DND-41 (cell line): ENCODE measurements at regions not wholly inside any gene's neighbourhood (a gene's known extent, or its start where the extent isn't known, plus 50 kb on each side); places are given as distances from the start of the nearest gene placed in this dataset.

Experiments
- ATAC-seq: fragments of 200-7000 bp; cut with Tn5 transposase; 3 replicates; pipeline ENCODE4 v1.9.1; 2021; ENCODE audit warnings: low read depth; ENCODE audit not compliant: insufficient read depth
- DNase-seq: peaks from one replicate; pipeline ENCODE4 v3.0.0-alpha.2; 2020
- H2AFZ ChIP-seq: 2 replicates; pipeline ENCODE4 v1.6.0; 2012; ENCODE audit warnings: low read depth, low read length
- H3K27ac ChIP-seq: 2 replicates; pipeline ENCODE4 v1.5.1; 2012; ENCODE audit warnings: low read length, inconsistent platforms
- H3K27me3 ChIP-seq: fragments of 200-600 bp; sonication (generic); 2 replicates; pipeline ENCODE4 v1.6.0; 2012; ENCODE audit warnings: low read length, mild to moderate bottlenecking, inconsistent platforms; ENCODE audit not compliant: insufficient read depth, poor library complexity
- H3K36me3 ChIP-seq: 2 replicates; pipeline ENCODE4 v1.5.1; 2012; ENCODE audit warnings: low read length, inconsistent platforms; ENCODE audit not compliant: insufficient read depth
- H3K4me1 ChIP-seq: 2 replicates; pipeline ENCODE4 v1.5.1; 2012; ENCODE audit warnings: mild to moderate bottlenecking, low read length; ENCODE audit not compliant: insufficient read depth
- H3K4me2 ChIP-seq: 2 replicates; pipeline ENCODE4 v1.6.0; 2012; ENCODE audit warnings: mild to moderate bottlenecking, moderate library complexity, low read length, inconsistent platforms; ENCODE audit not compliant: insufficient read depth
- H3K4me3 ChIP-seq, 2 experiments: fragments of 200-600 bp in 1 of 2; shearing (Covaris generic) in 1 of 2; 2 replicates each; pipeline ENCODE4 v1.5.1; 2012 to 2016; ENCODE audit warnings: inconsistent platforms in 2 of 2, low read length in 2 of 2, mild to moderate bottlenecking in 2 of 2, low read depth in 1 of 2, moderate library complexity in 1 of 2
- H3K79me2 ChIP-seq: 2 replicates; pipeline ENCODE4 v1.6.0; 2012; ENCODE audit warnings: low read length, inconsistent platforms; ENCODE audit not compliant: insufficient read depth
- H3K9ac ChIP-seq: 2 replicates; pipeline ENCODE4 v1.6.0; 2012; ENCODE audit warnings: low read depth, mild to moderate bottlenecking, inconsistent platforms, low read length, moderate library complexity
- H3K9me3 ChIP-seq: 2 replicates; pipeline ENCODE4 v1.5.1; 2012; ENCODE audit warnings: low read length, moderate library complexity, mild to moderate bottlenecking, inconsistent platforms; ENCODE audit not compliant: insufficient read depth, severe bottlenecking
- H4K20me1 ChIP-seq: 2 replicates; pipeline ENCODE4 v1.6.0; 2012; ENCODE audit warnings: low read length; ENCODE audit not compliant: insufficient read depth
- EZH2 ChIP-seq: IDR thresholded peaks from 3 replicates; pipeline ENCODE4 v1.6.1; 2012; ENCODE audit warnings: borderline replicate concordance, low read depth, mild to moderate bottlenecking, moderate library complexity, low read length, inconsistent platforms; ENCODE audit not compliant: severe bottlenecking
- TF ChIP-seq, protein P1 (sequence below): IDR thresholded peaks from 2 replicates; pipeline ENCODE4 v1.5.1; 2012; ENCODE audit warnings: borderline replicate concordance, low read length, moderate library complexity, mild to moderate bottlenecking; ENCODE audit not compliant: poor library complexity, severe bottlenecking; ENCODE audit errors: extremely low read depth

DNA sequence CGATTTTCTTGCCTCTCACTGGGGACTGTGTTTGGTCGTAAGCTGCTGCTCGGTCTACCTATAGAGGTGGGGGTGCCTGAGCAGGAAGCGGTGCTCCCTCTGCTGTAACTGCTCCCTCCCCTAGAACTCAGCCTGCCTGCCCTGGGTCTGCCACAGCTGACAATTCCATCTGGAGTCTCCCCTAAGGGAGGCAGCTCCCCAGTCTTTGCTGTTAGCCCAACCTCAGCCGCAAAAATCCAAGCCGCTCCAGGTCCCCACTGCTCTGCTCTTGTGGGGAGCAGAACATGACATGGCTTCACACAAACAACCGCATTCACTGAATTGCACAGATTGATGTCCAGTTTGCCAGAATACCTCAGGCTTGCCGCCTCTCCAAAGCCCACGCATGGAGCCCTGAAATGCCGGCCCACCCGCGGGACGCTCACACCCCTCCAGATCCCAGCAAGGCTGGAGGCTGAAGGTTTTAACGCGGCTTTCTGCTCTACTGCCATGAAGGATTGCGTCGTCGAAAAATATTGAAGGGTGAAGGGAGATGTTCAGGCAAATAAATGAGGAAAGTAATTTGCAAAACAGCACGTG lies 221.5 kb upstream of the FOXF1 start:
- Histone ChIP-seq H3K4me1 (no peaks in the 10 kb centered on the region), H3K27me3 (peaks cover 25% of the 10 kb centered on the region), H4K20me1 (no peaks in the 10 kb centered on the region), H3K79me2 (no peaks in the 10 kb centered on the region), H3K9me3 (no peaks in the 10 kb centered on the region), H3K4me3 (no peak overlapping the region), H3K36me3 (no peaks in the 10 kb centered on the region), H3K4me2 (no peak overlapping the region), H3K9ac (no peak overlapping the region), H2AFZ (no peak overlapping the region), H3K27ac (no peak overlapping the region)
- TF ChIP-seq, protein P1, sequence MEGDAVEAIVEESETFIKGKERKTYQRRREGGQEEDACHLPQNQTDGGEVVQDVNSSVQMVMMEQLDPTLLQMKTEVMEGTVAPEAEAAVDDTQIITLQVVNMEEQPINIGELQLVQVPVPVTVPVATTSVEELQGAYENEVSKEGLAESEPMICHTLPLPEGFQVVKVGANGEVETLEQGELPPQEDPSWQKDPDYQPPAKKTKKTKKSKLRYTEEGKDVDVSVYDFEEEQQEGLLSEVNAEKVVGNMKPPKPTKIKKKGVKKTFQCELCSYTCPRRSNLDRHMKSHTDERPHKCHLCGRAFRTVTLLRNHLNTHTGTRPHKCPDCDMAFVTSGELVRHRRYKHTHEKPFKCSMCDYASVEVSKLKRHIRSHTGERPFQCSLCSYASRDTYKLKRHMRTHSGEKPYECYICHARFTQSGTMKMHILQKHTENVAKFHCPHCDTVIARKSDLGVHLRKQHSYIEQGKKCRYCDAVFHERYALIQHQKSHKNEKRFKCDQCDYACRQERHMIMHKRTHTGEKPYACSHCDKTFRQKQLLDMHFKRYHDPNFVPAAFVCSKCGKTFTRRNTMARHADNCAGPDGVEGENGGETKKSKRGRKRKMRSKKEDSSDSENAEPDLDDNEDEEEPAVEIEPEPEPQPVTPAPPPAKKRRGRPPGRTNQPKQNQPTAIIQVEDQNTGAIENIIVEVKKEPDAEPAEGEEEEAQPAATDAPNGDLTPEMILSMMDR = no peak
- no peak for TF ChIP-seq EZH2
- no peak for ATAC-seq
- no peak for DNase-seq

DNA sequence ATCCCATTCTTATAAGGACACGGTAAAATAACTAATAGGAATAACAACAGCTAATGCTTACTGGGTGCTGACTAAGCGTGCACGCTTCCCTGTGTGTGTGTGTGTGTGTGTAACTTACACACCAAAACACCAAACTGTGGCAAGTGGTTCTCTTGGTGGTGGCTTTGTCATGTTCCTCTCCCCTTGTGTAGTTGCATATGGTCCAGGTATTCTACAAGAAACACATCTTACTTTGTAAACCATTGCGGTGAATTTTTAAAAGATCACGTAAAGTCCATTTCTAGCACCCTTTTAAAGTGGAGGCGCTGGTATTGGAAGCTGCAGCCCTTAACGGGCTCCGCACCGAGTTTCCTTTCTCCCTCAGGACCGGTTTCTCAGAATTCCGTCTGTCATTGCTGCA lies 221.0 kb upstream of the FOXF1 start:
- H3K4me3 ChIP-seq = no peak overlapping the region
- no peak overlapping the region for H3K9ac ChIP-seq

GRCh38 chr16:86289907-86290306 lies 220.4 kb upstream of the FOXF1 start:
- Histone ChIP-seq H2AFZ (no peak overlapping the region), H3K27ac (no peak overlapping the region), H4K20me1 (no peaks in the 10 kb centered on the region), H3K4me1 (no peaks in the 10 kb centered on the region), H3K4me3 (no peak overlapping the region), H3K9ac (no peak overlapping the region), H3K36me3 (no peaks in the 10 kb centered on the region), H3K4me2 (no peak overlapping the region), H3K27me3 (peaks cover 25% of the 10 kb centered on the region), H3K79me2 (no peaks in the 10 kb centered on the region), H3K9me3 (no peaks in the 10 kb centered on the region)
- ATAC-seq (no peak), DNase-seq (no peak)
- TF ChIP-seq EZH2 = no peak
- TF ChIP-seq, protein P1 = no peak

More for the DNA sequence above, 221.0 kb upstream of the FOXF1 start:
- no peak for ATAC-seq
- Histone ChIP-seq H3K79me2 (no peaks in the 10 kb centered on the region), H3K4me2 (no peak overlapping the region), H4K20me1 (no peaks in the 10 kb centered on the region), H3K4me1 (no peaks in the 10 kb centered on the region), H3K9me3 (no peaks in the 10 kb centered on the region), H3K36me3 (no peaks in the 10 kb centered on the region), H2AFZ (no peak overlapping the region), H3K27me3 (peaks cover 25% of the 10 kb centered on the region), H3K27ac (no peak overlapping the region)
- DNase-seq = no peak
- no peak for TF ChIP-seq EZH2
- TF ChIP-seq, protein P1 = no peak

- ATAC-seq (no peak), DNase-seq (no peak)
- Histone ChIP-seq H3K36me3 (no peaks in the 10 kb centered on the region), H2AFZ (no peak overlapping the region), H3K4me3 (no peak overlapping the region), H3K9me3 (no peaks in the 10 kb centered on the region), H3K27me3 (peaks cover 25% of the 10 kb centered on the region), H3K27ac (no peak overlapping the region), H3K4me1 (no peaks in the 10 kb centered on the region), H3K9ac (no peak overlapping the region), H4K20me1 (no peaks in the 10 kb centered on the region), H3K4me2 (no peak overlapping the region), H3K79me2 (no peaks in the 10 kb centered on the region)
- TF ChIP-seq EZH2 = no peak
- TF ChIP-seq, protein P1 = no peak
These were observed 218.8 kb upstream of the FOXF1 start for GRCh38 chr16:86291491-86291890.
